ENCODE measurements at regions not wholly inside any gene's neighbourhood (a gene's known extent, or its start where the extent isn't known, plus 50 kb on each side); places are given as distances from the start of the nearest gene placed in this dataset.

DNA sequence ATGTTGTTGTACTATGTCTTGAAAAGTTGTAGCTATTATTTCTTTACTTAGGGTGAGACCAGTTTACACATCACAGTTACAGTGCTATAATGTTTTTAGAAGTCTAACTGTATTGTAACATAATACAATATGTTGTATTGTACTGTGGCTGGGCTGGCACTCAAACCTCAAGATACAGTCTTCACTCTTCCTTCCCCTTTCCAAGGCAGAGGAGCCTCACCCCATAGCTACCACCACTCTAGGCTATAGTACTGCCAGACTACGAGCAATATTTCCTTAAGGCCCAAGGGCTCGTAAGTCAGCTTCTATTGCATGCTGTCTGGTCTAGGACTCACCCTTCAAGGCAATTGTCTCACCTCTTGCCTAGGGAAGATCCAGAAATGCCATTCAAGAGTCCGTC, 597.7 kb downstream of the OTOL1 start:
- DNase-seq (ENCODE audit: low spot score) = no peak
- in situ Hi-C loops (cut with MboI; ENCODE audit: low sequenced_read_pairs, unreplicated experiment) = no loop called here
- TF ChIP-seq, protein P1, sequence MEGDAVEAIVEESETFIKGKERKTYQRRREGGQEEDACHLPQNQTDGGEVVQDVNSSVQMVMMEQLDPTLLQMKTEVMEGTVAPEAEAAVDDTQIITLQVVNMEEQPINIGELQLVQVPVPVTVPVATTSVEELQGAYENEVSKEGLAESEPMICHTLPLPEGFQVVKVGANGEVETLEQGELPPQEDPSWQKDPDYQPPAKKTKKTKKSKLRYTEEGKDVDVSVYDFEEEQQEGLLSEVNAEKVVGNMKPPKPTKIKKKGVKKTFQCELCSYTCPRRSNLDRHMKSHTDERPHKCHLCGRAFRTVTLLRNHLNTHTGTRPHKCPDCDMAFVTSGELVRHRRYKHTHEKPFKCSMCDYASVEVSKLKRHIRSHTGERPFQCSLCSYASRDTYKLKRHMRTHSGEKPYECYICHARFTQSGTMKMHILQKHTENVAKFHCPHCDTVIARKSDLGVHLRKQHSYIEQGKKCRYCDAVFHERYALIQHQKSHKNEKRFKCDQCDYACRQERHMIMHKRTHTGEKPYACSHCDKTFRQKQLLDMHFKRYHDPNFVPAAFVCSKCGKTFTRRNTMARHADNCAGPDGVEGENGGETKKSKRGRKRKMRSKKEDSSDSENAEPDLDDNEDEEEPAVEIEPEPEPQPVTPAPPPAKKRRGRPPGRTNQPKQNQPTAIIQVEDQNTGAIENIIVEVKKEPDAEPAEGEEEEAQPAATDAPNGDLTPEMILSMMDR (IDR thresholded peaks at IDR 0.05; ENCODE audit: borderline replicate concordance, control extremely low read depth, extremely low read depth, insufficient read depth, missing control alignments) = no peak

DNA sequence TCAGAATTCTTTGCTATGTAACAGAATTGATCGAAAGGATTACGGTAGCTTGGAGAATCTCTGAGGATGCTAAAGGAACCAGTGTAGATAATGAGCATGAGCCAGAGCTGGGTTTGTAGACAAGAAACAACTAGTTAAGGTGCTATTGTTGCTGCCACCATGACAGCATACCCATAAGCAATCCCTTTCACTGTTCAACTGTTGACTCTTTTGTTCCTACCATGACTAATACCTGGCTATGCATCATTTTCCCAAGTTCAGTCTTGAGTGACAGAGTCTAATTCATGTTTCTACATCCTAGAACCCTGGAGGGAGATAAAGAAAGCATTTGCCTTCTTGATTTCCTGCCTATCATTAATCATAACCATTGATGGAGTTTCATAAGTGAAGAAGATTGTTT, 600.3 kb downstream of the OTOL1 start:
- DNase-seq (ENCODE audit: low spot score) = no peak
- TF ChIP-seq, protein P1 (IDR thresholded peaks at IDR 0.05; ENCODE audit: borderline replicate concordance, control extremely low read depth, extremely low read depth, insufficient read depth, missing control alignments) = no peak
- in situ Hi-C loops (cut with MboI; ENCODE audit: low sequenced_read_pairs, unreplicated experiment) = no loop called here

DNA sequence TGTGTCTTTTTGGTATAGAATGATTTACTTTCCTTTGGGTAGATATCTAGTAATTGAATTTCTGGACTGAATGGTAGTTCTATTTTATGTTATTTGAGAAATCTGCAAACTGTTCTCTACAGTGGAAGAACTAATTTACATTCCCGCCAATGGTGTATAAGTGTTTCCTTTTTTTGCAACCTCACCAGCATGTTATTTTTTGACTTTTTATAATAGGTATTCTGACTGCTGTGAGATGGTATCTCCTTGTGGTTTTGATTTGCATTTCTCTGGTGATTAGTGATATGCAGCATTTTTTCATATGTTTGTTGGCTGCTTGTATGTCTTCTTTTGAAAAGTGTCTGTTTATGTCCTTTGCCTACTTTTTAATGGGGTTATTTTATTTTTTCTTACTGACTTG, 607.2 kb downstream of the OTOL1 start:
- DNase-seq (ENCODE audit: low spot score) = no peak
- in situ Hi-C loops (cut with MboI; ENCODE audit: low sequenced_read_pairs, unreplicated experiment) = no loop called here

DNA sequence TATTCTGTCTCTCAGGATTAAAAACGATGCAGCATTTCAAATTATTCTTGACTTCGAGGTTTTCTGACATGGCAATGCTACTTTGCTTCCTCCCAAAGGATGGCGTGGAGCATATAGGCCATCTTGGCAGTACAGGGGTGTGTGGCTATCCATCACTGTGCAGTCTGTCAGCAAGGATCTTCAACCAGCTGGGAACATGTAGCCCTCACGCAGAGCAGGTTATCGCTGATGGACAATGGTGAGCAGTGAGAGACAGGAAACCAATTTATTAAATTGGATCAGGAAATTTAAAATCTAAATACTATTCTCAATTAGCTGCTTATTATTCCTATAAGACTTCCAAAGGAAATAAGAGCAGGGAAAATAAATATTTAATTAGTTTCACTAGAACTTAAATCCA, 615.3 kb downstream of the OTOL1 start:
- no peak for DNase-seq (ENCODE audit: low spot score)
- in situ Hi-C loops (cut with MboI; ENCODE audit: low sequenced_read_pairs, unreplicated experiment) = no loop called here
- TF ChIP-seq, protein P1 (IDR thresholded peaks at IDR 0.05; ENCODE audit: borderline replicate concordance, control extremely low read depth, extremely low read depth, insufficient read depth, missing control alignments) = no peak

More for the DNA sequence above, 607.2 kb downstream of the OTOL1 start:
- TF ChIP-seq, protein P1 (IDR thresholded peaks at IDR 0.05; ENCODE audit: borderline replicate concordance, control extremely low read depth, extremely low read depth, insufficient read depth, missing control alignments) = no peak

DNA sequence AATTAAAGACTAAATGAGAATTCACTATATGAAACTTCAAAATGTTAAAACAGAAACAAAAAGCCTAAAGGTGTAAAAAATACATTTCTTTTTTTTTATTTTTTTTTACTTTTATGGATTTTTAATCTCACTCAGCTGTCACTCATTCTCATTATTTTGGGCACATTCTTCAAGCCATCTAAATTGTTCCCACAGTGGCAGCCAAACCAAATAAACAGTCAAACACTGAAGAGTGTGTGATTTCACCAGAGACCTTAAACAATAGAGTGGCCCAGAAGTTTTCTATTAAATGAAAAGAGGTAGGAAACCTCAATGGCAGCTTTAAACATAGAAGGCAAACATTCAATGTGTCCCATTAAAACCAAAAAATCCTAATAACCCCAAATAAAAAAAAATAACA, 616.1 kb downstream of the OTOL1 start:
- in situ Hi-C loops (cut with MboI; ENCODE audit: low sequenced_read_pairs, unreplicated experiment) = no loop called here
- DNase-seq (ENCODE audit: low spot score) = no peak
- TF ChIP-seq, protein P1 (IDR thresholded peaks at IDR 0.05; ENCODE audit: borderline replicate concordance, control extremely low read depth, extremely low read depth, insufficient read depth, missing control alignments) = no peak

- TF ChIP-seq, protein P1 (IDR thresholded peaks at IDR 0.05; ENCODE audit: borderline replicate concordance, control extremely low read depth, extremely low read depth, insufficient read depth, missing control alignments) = no peak
- no peak for DNase-seq (ENCODE audit: low spot score)
- in situ Hi-C loops (cut with MboI; ENCODE audit: low sequenced_read_pairs, unreplicated experiment) = no loop called here
Measured at GRCh38 chr3:162117961-162118360, 621.4 kb downstream of the OTOL1 start.

DNA sequence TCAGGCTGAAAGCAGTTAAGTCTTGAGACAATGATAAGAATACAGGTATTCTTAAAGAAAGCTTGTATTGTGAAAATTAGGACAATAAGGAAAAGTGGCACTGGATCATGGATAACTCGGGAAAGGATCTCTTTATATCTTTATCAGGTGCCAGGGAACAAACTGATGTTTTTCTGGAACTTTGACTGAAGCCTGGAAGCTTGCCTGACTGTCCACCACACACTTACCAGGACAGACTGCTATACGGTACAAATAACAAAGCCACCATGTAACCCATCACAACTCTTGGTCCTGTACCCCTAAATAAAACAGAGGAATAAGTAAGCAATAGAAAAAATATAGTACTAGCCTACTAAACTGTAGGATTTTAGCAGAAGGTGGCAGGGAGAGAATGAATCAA, 623.0 kb downstream of the OTOL1 start:
- no peak for DNase-seq (ENCODE audit: low spot score)
- TF ChIP-seq, protein P1 (IDR thresholded peaks at IDR 0.05; ENCODE audit: borderline replicate concordance, control extremely low read depth, extremely low read depth, insufficient read depth, missing control alignments) = no peak
- in situ Hi-C loops (cut with MboI; ENCODE audit: low sequenced_read_pairs, unreplicated experiment) = no loop called here

Data from GM13976 (cell line).